ENCODE measurements at regions not wholly inside any gene's neighbourhood (a gene's known extent, or its start where the extent isn't known, plus 50 kb on each side); places are given as distances from the start of the nearest gene placed in this dataset.

- Histone ChIP-seq H3K9ac (ENCODE audit: insufficient read depth in 1 of 2, low read length in 2 of 2) (no peak overlapping the region), H3K27me3 (ENCODE audit: control insufficient read depth in 3 of 3, insufficient read depth in 3 of 3, low read length in 2 of 3) (no peaks in the 10 kb centered on the region), H3K36me3 (ENCODE audit: control insufficient read depth in 4 of 4, insufficient read depth in 4 of 4, low read length in 4 of 4) (no peaks in the 10 kb centered on the region), H3K9me3 (ENCODE audit: control insufficient read depth in 4 of 4, insufficient read depth in 3 of 4, low read length in 3 of 4) (no peaks in the 10 kb centered on the region), H3K4me3 (no peak overlapping the region), H3K4me1 (ENCODE audit: control insufficient read depth in 5 of 5, insufficient read depth in 5 of 5, low read length in 5 of 5) (peaks cover 0 to 10% (median 3%) of the 10 kb centered on the region in 5 donors), H3K27ac (ENCODE audit: low read depth in 1 of 2, low read length in 1 of 2) (no peak overlapping the region)
- no peak for ATAC-seq (ENCODE audit: insufficient read depth, low FRiP score)
- peak; percentile 65 to 87 (median 83) for DNase-seq
- 64 to 70% methylated on average over 4 of the region's 4 CpGs for WGBS, 2 donors
- TF ChIP-seq CTCF (IDR thresholded peaks at IDR 0.05; ENCODE audit: control extremely low read depth, extremely low read depth): no peak
Measured at GRCh38 chr5:107232788-107233187, 437.9 kb downstream of the EFNA5 start.

GRCh38 chr5:107232293-107232692, 438.4 kb downstream of the EFNA5 start:
- no peak for DNase-seq
- Histone ChIP-seq H3K9me3 (ENCODE audit: control insufficient read depth in 4 of 4, insufficient read depth in 3 of 4, low read length in 3 of 4) (no peaks in the 10 kb centered on the region), H3K4me1 (ENCODE audit: control insufficient read depth in 5 of 5, insufficient read depth in 5 of 5, low read length in 5 of 5) (peaks cover 0 to 10% (median 3%) of the 10 kb centered on the region in 5 donors), H3K27me3 (ENCODE audit: control insufficient read depth in 3 of 3, insufficient read depth in 3 of 3, low read length in 2 of 3) (no peaks in the 10 kb centered on the region), H3K36me3 (ENCODE audit: control insufficient read depth in 4 of 4, insufficient read depth in 4 of 4, low read length in 4 of 4) (no peaks in the 10 kb centered on the region), H3K4me3 (no peak overlapping the region), H3K27ac (ENCODE audit: low read depth in 1 of 2, low read length in 1 of 2) (no peak overlapping the region), H3K9ac (ENCODE audit: insufficient read depth in 1 of 2, low read length in 2 of 2) (no peak overlapping the region)
- ATAC-seq (ENCODE audit: insufficient read depth, low FRiP score): no peak
- no peak for TF ChIP-seq CTCF (IDR thresholded peaks at IDR 0.05; ENCODE audit: control extremely low read depth, extremely low read depth)
- WGBS, 2 donors: 55 to 76% methylated on average over 1 of the region's 1 CpG

- 60 to 74% methylated on average over 1 of the region's 1 CpG for WGBS, 2 donors
Measured at GRCh38 chr5:107231191-107231590, 439.5 kb downstream of the EFNA5 start.

More at GRCh38 chr5:107231191-107231590, 439.5 kb downstream of the EFNA5 start:
- Histone ChIP-seq H3K27me3 (ENCODE audit: control insufficient read depth in 3 of 3, insufficient read depth in 3 of 3, low read length in 2 of 3) (no peaks in the 10 kb centered on the region), H3K36me3 (ENCODE audit: control insufficient read depth in 4 of 4, insufficient read depth in 4 of 4, low read length in 4 of 4) (no peaks in the 10 kb centered on the region), H3K4me3 (no peak overlapping the region), H3K4me1 (ENCODE audit: control insufficient read depth in 5 of 5, insufficient read depth in 5 of 5, low read length in 5 of 5) (peaks cover 0 to 10% (median 3%) of the 10 kb centered on the region in 5 donors), H3K27ac (ENCODE audit: low read depth in 1 of 2, low read length in 1 of 2) (no peak overlapping the region), H3K9me3 (ENCODE audit: control insufficient read depth in 4 of 4, insufficient read depth in 3 of 4, low read length in 3 of 4) (no peaks in the 10 kb centered on the region), H3K9ac (ENCODE audit: insufficient read depth in 1 of 2, low read length in 2 of 2) (no peak overlapping the region)
- no peak for DNase-seq
- no peak for TF ChIP-seq CTCF (IDR thresholded peaks at IDR 0.05; ENCODE audit: control extremely low read depth, extremely low read depth)
- no peak for ATAC-seq (ENCODE audit: insufficient read depth, low FRiP score)
